Ureter (tissue), 1 donor: ENCODE measurements at regions not wholly inside any gene's neighbourhood (a gene's known extent, or its start where the extent isn't known, plus 50 kb on each side); places are given as distances from the start of the nearest gene placed in this dataset.
"Not testable (repeated sequence)": the region's sequence is repeated elsewhere in the genome, so short reads cannot be mapped to it uniquely, and the experiment has no call there.

Experiments used
- DNase-seq: peaks from one replicate; pipeline ENCODE4 v3.0.0-alpha.2; 2020; ENCODE audit warnings: low spot score
- donor health status: DM: yes; HTN: yes; CAD: no.

DNA sequence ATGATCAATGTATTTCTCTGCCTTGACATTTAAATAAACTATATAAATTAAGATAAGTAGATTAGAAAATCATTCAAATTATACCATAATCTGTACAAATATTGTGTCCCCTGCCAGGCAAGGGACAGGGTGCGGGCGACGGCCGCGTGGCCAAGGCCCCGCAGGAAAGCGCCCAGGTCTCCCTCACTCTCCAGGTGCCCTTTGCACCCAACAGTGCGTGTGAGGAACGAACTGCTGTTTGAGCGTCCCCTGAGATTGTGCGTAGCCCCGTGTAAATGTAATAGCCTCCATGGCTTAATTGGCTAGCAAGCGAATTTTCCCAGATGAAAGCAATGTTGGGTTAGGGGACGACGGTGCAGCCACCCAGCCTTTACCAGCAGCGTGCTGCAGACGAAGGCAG, 161.4 kb downstream of the SYT15 start:
- not testable (repeated sequence) for DNase-seq

DNA sequence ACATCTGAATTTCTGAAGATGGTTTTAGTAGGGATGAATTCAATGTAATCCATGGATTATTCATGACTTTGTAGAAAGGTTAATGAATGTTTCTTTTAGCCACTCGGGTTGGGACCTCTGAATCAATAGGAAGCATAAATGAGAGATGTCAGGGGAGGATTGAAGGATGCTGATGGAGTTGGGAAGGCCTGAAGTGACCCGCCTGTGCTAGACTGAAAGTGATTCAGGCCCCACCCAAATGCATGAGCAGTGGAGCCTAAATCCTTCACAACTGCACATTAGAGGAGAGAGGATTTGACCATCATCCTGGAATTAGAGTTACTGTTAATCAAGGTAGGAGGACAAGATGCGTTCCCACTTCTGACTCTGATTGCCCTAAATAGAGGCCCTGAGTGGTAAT, 162.2 kb upstream of the PTPN20 start:
- not testable (repeated sequence) for DNase-seq

DNA sequence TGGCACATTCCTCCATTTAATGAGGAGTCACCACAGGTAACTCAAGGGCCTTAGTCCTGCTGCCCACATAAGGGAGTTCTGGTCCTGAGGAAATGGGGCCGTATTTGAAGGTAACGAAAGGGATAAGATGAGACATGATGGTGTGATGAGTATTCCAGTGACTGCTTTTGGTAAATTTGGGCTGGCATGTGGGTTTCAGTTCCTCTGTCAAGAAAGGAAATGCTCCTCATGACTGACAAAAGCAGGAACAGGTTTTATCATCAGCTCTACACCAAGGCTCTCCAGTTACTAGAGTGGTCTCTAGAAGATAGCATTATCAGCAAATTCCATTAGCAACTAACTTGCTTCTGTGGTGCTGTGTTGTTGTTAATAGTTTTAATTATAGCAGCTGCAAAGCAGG, 161.8 kb upstream of the PTPN20 start:
- DNase-seq = not testable (repeated sequence)

DNA sequence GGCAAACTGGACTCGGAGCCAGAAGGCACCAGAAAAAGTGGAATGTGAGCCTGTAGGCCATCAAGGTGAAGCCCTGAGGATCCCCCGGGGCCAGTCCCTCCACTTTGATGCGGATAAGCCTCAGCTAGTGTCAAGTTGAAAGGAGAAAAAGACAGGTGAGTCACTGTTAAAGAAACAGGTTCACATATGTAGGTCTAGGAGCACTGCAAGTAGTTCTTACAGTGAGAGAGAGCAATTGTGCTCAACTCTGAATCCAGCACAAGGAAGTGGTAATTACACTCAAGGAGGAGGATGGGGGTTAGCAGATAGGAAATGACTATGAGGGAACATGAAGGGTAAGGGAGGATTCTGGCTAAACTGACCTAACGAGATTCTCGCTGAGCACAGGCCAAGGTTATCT, 157.5 kb upstream of the PTPN20 start:
- DNase-seq = not testable (repeated sequence)

DNA sequence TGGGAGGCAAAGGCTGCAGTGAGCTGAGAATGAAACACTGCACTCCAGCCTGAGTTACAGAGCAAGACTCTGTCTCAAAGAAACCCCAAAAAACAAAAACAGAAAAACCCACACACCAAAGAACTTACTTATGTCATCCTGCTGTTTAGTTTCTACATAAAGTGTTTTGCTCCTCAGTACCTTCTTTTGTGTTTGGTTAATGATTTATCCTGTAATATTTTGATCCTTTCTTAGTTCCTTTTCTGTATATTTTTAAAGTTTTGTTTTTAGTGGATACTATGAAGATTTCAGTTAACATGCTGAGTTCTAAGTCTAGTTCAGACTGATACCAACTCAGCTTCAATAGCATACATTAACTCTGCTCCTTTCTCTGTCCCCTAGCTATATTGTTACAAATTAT, 149.8 kb upstream of the PTPN20 start:
- not testable (repeated sequence) for DNase-seq

DNA sequence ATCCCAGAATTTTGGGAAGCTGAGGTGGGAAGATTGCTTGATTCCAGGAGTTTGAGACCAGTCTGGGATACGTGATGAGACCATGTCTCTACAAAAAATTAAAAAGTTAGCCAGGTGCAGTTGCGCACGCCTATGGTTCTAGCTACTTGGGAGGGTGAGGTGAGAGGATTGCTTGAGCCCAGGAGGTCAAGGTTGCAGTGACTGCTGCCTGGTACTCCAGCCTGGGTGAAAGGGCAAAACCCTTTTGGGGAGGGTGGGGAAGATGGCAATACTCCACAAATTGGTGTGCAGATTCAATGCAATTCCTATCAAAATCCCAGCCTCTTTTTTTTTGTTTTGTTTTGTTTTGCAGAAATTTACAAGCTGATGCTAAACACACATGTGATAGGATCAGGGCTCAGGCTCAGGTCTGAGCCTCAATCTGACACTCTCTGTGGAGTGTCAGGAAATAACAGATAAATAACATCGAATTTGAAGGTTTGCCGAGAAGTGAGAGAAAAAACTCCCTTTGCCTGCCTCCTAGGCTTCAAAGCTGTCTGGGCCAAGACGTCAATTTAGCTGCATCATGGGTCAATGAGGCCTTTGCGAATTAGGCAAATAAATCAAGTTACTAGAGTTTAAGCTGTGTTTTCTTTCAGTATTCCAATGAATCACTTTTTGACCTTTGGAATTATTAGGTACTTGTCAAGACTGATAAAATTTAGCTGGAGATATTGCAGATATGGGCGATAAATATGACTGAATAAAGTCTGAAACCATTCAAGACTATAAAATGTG, 142.5 kb upstream of the PTPN20 start:
- DNase-seq = not testable (repeated sequence)

DNA sequence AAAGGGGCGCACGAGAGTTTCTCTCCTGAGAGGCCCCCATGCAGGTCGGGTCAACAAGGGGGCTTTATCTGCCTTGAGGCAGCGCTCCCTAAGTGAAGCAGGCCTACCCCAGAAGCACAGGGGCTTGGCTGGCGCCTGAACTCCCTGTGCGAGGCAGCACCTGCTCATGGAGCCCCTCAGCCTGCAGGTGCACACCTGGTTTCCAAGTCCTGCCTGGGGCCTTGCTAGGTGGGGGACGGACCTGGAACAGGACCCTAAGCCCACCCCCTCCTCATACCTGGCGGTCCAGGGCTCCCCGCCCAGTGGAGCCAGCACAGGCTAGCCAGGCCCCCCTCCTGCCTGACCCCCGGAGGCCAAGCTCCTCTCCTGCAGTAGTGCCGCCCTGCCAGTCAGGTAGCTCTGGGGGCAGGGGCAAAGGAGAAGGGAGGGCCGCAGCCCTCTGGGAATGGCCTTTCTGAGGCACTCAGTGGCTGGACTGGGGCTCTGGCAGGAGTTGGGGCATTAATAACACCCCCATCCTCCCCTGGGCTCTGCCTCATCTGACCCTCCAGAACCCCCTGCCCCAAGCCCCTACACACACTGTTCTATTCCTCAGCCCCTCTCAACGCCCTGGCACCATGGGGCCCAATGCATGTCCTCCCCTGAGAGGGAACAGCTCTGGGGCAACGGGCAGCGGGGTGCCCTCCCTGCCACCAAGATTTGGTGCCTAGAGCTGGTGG, 137.9 kb upstream of the PTPN20 start:
- DNase-seq = not testable (repeated sequence)

DNA sequence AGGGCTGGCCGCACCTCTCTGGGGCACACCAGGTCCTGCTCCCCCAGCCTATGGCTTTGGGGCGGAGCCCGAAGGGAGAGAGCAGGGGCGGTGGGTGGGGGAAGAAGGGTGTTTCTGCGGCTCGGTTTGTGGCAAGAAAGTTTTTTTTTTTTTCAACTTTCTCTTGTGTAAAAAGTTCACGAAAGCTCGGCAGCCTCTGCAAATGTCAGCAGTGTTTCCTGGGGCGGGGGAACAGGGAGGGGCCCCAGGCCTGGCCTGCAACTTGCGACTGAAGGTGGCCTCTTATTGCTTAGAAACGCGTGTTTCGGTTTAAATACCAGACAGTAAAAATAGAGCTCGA, 137.4 kb upstream of the PTPN20 start:
- DNase-seq = not testable (repeated sequence)

DNA sequence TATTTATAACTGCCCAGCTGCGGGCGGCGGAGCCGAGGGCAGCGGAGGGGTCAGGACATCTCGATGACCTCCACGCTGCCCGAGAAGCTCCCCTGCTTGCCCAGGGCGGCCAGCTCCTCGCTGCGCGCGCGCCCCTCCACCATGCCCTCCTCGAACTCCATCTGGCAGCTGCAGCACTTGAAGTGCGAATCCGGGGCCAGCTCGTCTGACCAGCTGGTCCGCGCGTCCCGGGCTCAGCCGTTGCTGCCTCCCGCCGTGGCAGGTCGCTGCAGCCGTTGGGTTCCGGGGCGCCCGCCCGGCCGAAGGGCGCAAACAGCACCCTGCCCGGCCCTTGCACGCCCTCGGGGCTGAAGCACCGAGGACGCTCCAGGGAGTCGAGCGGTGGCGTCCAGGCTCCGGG, 136.9 kb upstream of the PTPN20 start:
- not testable (repeated sequence) for DNase-seq

DNA sequence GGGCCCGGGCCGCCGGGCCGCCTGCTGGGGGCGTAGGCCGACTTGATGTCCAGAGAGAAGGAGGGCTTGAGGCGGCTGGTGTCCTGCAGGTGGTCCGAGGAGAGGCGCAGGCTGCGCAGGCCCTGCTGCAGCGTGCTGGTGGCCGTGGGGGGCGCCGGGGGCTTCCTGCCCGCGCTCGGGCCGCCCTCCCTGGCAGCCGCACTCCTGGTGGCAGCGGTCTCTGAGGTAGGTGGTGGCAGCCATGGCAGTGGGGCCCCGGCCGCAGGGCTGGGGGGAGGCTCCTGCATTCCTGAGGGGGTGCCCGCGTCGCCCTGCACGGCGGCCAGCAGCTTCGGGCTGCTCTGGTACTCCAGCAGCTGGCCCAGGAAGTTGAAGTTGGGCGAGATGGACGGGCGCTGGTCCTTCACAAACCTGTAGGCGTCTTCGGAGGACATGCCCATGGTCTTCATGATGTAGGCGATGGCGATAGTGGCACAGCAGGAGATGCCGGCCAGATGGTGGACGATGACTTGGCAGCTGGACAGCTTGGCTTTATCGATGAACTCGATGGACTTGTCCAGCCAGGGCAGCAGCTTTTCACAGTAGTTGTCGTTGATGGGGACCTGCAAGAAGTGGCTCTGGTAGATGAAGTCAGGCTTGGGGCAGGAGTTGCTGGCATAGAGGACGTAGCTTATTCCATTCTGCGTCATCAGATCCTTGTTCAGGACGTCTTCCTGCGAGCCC, 136.1 kb upstream of the PTPN20 start:
- DNase-seq = not testable (repeated sequence)

DNA sequence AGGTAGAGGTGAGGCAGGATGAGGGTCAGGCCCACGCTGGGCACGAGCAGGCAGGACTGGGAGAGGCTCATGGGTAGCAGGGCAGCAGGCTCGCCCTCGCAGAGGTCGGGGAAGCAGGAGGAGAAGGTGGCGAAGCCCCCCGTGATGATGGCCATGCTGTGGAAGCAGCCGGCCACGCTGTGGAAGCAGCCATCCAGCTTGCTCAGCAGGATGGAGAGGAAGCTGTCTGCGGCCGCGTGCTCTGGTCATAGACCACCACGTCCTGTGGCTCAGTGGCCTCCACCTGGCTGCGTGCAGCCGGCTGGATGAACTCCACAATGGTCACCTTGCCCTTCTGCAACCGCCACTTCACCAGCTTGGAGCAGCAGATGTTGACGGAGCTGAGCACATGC, 135.6 kb upstream of the PTPN20 start:
- not testable (repeated sequence) for DNase-seq

DNA sequence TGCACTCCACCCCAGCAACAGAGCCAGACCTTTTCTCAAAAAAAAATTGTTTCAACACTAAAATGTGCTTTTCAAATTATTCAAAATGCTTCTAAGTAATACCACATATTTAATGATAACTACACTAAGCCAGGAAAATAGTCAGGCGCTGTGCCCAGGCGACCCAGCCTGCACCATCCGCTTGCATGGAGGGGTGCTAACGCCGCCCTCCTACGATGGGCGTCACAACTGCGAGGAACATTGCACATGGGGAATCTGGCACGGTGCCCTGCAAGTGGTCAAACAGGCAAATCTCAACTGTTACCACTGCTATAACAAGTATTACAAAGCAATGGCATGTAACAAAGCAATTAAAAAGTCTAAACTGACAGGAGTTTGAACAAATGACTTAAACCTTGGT, 131.7 kb upstream of the PTPN20 start:
- peak; percentile 58 for DNase-seq

DNA sequence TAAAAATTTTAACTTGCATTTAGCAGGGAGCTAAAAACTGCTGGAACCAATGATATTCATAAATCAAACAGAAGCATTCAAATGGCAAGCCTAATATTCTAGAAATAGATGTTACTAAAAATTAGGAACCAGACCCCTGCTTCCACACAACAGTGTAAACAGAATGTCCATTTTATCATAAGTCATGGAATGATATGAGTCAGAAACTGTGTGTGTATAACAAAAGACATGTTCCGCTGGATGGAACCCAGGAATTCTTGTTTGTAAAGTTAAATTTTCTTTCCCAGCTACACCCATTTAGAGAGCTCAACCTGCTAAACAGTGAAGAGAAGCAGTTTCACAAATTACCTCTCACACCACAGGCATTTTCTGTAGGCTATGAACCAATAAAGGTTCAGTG, 131.1 kb upstream of the PTPN20 start:
- not testable (repeated sequence) for DNase-seq

DNA sequence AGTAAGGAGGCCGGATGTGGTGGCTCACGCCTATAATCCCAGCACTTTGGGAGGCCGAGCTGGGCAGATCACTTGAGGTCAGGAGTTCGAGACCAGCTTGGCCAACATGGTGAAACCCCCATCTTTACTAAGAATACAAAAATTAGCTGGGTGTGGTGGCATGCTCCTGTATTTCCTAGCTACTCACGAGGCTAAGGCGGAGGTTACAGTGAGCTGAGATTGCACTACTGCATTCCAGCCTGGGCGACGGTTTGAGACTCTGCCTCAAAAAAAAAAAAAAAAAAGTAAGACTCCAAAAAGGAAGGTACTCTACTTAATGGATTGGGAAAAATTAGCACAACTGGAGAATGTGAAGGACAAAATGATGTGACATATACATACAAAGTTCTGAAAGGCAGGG, 130.2 kb upstream of the PTPN20 start:
- not testable (repeated sequence) for DNase-seq

DNA sequence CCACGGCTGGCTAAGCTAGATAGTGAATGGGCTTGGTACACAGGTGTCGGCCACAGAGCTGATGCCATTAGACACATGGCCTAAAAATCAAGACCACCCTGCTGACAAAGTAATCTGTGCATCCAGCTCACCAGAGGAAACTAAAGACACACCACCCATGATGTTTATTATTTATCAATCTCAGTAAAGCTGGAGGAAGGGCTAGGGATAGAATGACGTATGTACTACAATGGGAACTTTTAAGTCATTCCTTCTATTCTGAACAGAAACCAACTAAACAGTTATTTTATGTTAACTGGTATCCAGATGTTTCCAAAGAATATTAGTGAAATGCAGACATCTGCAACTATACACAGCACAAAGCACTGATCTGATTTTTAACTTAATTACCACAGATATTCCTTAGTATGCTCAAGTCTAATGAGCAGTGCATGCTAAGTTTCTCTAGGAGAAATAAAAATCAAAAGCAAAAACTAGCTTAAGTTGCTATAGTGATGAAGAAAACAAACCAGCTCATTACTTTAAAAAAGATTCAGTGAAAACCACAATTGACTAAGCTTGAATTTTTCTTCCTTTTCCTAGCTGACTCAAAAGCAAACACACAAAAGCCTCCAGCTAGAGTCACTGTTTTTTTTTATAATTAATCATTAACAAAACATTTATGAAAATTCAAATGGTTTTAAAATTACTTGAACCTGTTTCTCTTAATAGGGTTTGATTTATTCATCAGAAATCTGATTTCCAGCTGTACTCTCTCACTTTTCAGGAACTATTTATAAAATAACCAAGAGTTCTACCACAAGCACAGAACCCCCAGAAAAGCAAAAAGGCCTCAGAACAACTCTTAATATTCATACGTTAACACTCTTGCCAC, 129.0 kb upstream of the PTPN20 start:
- DNase-seq = not testable (repeated sequence)

DNA sequence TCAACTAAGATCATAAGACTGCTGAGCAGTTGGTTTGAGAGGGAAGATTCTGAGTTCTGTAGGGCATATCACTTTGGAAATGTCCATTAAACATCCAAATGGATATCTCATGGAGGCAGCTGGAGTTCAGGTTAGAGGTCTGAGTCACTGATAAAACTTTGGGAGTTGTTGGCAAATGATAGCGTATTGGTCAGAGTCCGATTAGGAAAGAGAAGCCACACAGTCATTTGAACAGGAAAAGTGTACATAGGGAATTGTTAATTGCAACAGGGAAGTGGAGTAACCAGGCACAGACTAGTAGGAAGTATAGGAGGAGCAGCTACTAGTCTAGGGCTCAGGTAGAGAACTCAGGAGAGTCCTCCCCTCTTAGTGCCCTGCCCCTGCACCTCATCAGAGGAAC, 126.6 kb upstream of the PTPN20 start:
- not testable (repeated sequence) for DNase-seq

DNA sequence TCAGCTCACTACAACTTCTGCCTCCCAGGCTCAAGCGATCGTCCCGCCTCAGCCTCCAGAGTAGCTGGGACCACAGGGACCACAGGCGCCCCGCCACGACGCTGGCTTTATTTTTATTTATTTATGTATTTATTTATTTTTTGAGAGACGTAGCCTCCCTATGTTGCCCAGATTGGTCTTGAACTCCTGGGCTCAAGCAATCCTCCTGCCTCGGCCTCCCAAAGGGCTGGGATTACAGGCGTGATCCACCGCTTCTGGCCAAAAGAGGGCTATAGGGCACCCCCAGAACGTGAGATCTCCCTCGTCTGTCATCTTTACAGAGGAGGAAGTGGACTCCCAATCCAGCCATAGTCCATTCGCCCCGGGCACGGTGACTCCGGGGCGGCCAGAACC, 125.1 kb upstream of the PTPN20 start:
- DNase-seq = not testable (repeated sequence)

DNA sequence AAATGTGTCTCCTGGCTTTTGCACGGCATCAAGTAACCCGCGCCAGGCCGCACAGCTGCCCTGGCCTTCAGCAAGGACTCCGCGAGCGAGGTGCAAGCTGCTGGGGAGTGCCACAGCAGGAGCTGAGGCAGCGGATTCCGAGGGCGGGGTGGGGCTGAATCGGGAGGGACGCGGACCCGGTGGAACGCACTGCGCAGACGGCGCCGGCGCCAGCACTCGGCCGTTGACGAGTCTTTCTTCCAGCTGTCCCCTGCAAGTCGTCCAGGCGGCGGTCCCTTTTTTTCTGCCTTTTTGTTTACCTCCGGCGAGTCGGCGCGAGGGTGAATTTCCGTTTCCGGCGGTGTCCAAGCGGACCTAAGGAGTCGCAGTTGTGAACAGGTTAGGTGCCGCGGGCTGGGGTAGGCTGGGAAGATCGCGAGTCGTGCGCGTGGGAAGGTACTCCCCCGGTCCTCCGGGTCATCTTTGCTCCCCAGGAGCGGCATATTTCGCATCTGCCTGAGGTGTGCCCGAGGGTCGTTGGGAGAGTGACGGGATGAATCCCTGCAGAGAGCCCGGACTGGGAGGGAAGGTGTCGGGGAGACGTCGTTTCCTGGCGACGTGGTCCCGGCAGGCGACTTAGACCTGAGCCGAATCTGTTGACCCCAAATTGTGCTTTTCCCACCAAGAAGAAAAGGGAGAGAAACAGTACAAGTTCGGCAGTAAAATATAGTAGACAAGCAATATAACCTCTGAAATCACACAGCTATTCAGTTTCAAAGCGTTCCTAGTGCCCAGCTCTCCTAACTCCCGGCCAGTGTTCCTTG, 124.5 kb upstream of the PTPN20 start:
- DNase-seq = peak; percentile 84

DNA sequence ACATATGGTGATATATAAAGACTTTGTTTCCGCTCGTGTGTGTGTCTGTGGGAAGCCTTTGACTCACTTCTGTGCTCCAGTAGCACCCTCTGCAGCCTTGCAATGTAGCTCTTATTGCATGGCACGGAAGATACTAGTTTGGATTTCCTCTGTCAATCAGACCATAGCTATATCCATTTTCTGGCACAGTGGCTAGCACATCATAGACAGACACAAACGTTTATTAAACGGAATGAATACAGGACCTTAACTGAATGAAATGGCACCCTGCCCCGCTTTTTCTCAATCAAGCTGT, 124.0 kb upstream of the PTPN20 start:
- no peak for DNase-seq

DNA sequence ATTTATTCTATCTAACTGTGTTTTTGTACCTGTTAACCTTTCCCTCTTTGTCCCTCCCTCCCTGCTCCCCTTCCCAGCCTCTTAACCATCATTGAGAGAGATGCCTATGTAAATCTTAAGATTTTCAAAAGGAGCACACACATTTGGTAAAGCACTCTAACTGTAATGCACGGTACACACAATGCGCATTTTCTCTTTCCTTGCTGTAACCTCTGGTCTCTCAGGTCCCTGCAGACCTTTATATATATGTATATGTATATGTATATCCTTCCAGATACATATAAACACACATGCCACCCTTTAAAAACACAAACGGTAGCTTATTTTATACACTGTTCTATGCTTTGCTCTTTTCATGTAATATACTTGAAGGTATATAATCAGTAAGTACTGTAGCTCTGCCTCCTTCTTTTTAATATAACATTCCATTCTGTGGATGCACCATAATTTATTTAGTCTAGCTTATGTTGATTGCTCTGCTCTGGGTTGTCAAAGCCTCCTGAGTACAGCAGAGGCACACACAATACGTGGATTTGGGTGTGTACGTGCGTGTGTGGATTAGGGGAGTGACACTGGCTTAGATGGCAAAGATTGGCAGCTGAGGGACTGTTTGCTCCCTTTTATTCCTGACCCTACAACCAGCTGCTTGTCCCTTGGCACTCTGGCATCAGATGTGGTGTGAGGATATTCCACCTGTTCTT, 118.4 kb upstream of the PTPN20 start:
- not testable (repeated sequence) for DNase-seq
